AG04449 (cell line): ENCODE measurements at regions not wholly inside any gene's neighbourhood (a gene's known extent, or its start where the extent isn't known, plus 50 kb on each side); places are given as distances from the start of the nearest gene placed in this dataset.
"Not testable (repeated sequence)": the region's sequence is repeated elsewhere in the genome, so short reads cannot be mapped to it uniquely, and the experiment has no call there.

Source experiments
- CTCF ChIA-PET: fragments of 350-600 bp; formaldehyde crosslinking; extraction: SDS; loops from one replicate; lab custom pipeline; 2021; ENCODE audit warnings: antibody characterized with exemption; lab: Yijun Ruan, JAX
- POLR2A ChIA-PET: fragments of 400-600, 350-600 bp; formaldehyde crosslinking; extraction: SDS; loops from one replicate; lab custom pipeline; 2020; ENCODE audit warnings: antibody characterized with exemption, inconsistent platforms; lab: Yijun Ruan, JAX
- DNase-seq: peaks from one replicate; pipeline ENCODE4 v3.0.0-alpha.2; 2010; ENCODE audit warnings: low read depth, low spot score
- H3K4me3 ChIP-seq: 2 replicates; pipeline ENCODE4 v1.5.1; 2011; ENCODE audit warnings: low read depth, mild to moderate bottlenecking, control low read depth, low read length
- CTCF ChIP-seq: IDR thresholded peaks from one replicate; pipeline ENCODE4 v1.5.1; 2011; ENCODE audit warnings: mild to moderate bottlenecking, moderate library complexity, low read length, control low read depth, inconsistent platforms; ENCODE audit not compliant: insufficient read depth; ENCODE audit errors: missing control alignments

- no peak overlapping the region for H3K4me3 ChIP-seq
- ChIA-PET POLR2A (no interaction called here), CTCF (no interaction called here)
- DNase-seq = no peak
- TF ChIP-seq CTCF = no peak
Observed at GRCh38 chr10:35995485-35995884, 353.4 kb upstream of the FZD8 start.

- H3K4me3 ChIP-seq = no peak overlapping the region
- DNase-seq = no peak
- ChIA-PET POLR2A (no interaction called here), CTCF (interaction anchor here (1.0 kb wide), 1 partner anchor 358 kb away, joined by 5 read pairs; no protein-coding TSS in a partner anchor)
- no peak for TF ChIP-seq CTCF
Observed at GRCh38 chr10:35993591-35994515, 351.8 kb upstream of the FZD8 start.

GRCh38 chr10:35992107-35992506, 350.0 kb upstream of the FZD8 start:
- no peak for DNase-seq
- H3K4me3 ChIP-seq = no peak overlapping the region
- CTCF ChIA-PET = no interaction called here
- POLR2A ChIA-PET = no interaction called here
- TF ChIP-seq CTCF = no peak

GRCh38 chr10:35986756-35987502, 344.8 kb upstream of the FZD8 start:
- TF ChIP-seq CTCF = no peak
- ChIA-PET CTCF (interaction anchor here (1.8 kb wide), 1 partner anchor 11 kb away, joined by 4 read pairs; no protein-coding TSS in a partner anchor), POLR2A (no interaction called here)
- DNase-seq = no peak
- no peak overlapping the region for H3K4me3 ChIP-seq

GRCh38 chr10:35979116-35979515, 337.0 kb upstream of the FZD8 start:
- ChIA-PET POLR2A (no interaction called here), CTCF (no interaction called here)
- no peak overlapping the region for H3K4me3 ChIP-seq
- no peak for DNase-seq
- TF ChIP-seq CTCF = no peak

GRCh38 chr10:35973912-35974591, 332.0 kb upstream of the FZD8 start:
- H3K4me3 ChIP-seq, CTCF ChIA-PET, POLR2A ChIA-PET, DNase-seq: not testable (repeated sequence)
